A204.1 (cell line): ENCODE measurements at regions not wholly inside any gene's neighbourhood (a gene's known extent, or its start where the extent isn't known, plus 50 kb on each side); places are given as distances from the start of the nearest gene placed in this dataset.
A peak's percentile ranks its signal among the peaks of the same experiment; 100 is the strongest.

ENCODE experiments used
- FAIRE-seq: peaks from 2 replicates; lab custom pipeline; 2012; peaks lifted over from hg19 to GRCh38; lab: Jason Lieb, UNC

GRCh38 chr7:46357290-46357689 is 436.2 kb upstream of the IGFBP3 start:
- FAIRE-seq, result no peak

- FAIRE-seq, result no peak
These were observed 435.3 kb upstream of the IGFBP3 start for GRCh38 chr7:46356371-46356770.

- no peak for FAIRE-seq
These were observed 434.3 kb upstream of the IGFBP3 start for GRCh38 chr7:46355331-46355730.

- FAIRE-seq, result peak; percentile 83
These were observed 431.2 kb upstream of the IGFBP3 start for GRCh38 chr7:46352004-46352954.

GRCh38 chr7:46349490-46349889 is 428.4 kb upstream of the IGFBP3 start:
- peak; percentile 9 for FAIRE-seq

- no peak for FAIRE-seq
These were observed 423.5 kb upstream of the IGFBP3 start for GRCh38 chr7:46344533-46344932.

- FAIRE-seq, result no peak
These were observed 422.7 kb upstream of the IGFBP3 start for GRCh38 chr7:46343802-46344201.

- FAIRE-seq, result no peak
These were observed 401.9 kb upstream of the IGFBP3 start for GRCh38 chr7:46322937-46323336.

GRCh38 chr7:46321556-46322205 is 400.6 kb upstream of the IGFBP3 start:
- FAIRE-seq, result no peak

- FAIRE-seq, result no peak
These were observed 399.9 kb upstream of the IGFBP3 start for GRCh38 chr7:46320956-46321355.

GRCh38 chr7:46319841-46320240 is 398.8 kb upstream of the IGFBP3 start:
- no peak for FAIRE-seq

- no peak for FAIRE-seq
These were observed 397.2 kb upstream of the IGFBP3 start for GRCh38 chr7:46318276-46318675.

GRCh38 chr7:46317256-46317655 is 396.2 kb upstream of the IGFBP3 start:
- FAIRE-seq, result no peak

GRCh38 chr7:46315891-46316290 is 394.8 kb upstream of the IGFBP3 start:
- no peak for FAIRE-seq

- FAIRE-seq, result no peak
These were observed 380.6 kb upstream of the IGFBP3 start for GRCh38 chr7:46301677-46302076.

GRCh38 chr7:46297515-46297914 is 376.4 kb upstream of the IGFBP3 start:
- FAIRE-seq, result no peak

- no peak for FAIRE-seq
These were observed 375.5 kb upstream of the IGFBP3 start for GRCh38 chr7:46296526-46296925.

GRCh38 chr7:46294381-46294780 is 373.3 kb upstream of the IGFBP3 start:
- FAIRE-seq, result no peak

GRCh38 chr7:46292741-46293140 is 371.7 kb upstream of the IGFBP3 start:
- no peak for FAIRE-seq

- FAIRE-seq, result no peak
These were observed 370.6 kb upstream of the IGFBP3 start for GRCh38 chr7:46291601-46292150.

GRCh38 chr7:46291050-46291438 is 370.0 kb upstream of the IGFBP3 start:
- no peak for FAIRE-seq

GRCh38 chr7:46290374-46291049 is 369.4 kb upstream of the IGFBP3 start:
- no peak for FAIRE-seq

- FAIRE-seq, result no peak
These were observed 367.8 kb upstream of the IGFBP3 start for GRCh38 chr7:46288861-46289260.
